IMR-90 (cell line): ENCODE measurements at regions not wholly inside any gene's neighbourhood (a gene's known extent, or its start where the extent isn't known, plus 50 kb on each side); places are given as distances from the start of the nearest gene placed in this dataset.

Source experiments
- ATAC-seq: fragments of 200-7000 bp; cut with Tn5 transposase; 2 replicates; pipeline ENCODE4 v1.9.1; 2020; ENCODE audit warnings: low read depth, mild to moderate bottlenecking, moderate library complexity
- BruUV-seq: library from RNA; stranded (reverse); fragments of 400-500 nt; replicated peaks from 2 replicates; lab custom pipeline; 2021; lab: Mats Ljungman, UMichigan
- CTCF ChIA-PET: fragments of 300-600 bp; formaldehyde crosslinking; extraction: SDS; loops from one replicate; lab custom pipeline; 2021; ENCODE audit warnings: antibody characterized with exemption; lab: Yijun Ruan, JAX
- POLR2A ChIA-PET: fragments of 300-600 bp; sonication (Branson Sonifier 250); formaldehyde crosslinking; loops from one replicate; lab custom pipeline; 2022; ENCODE audit warnings: antibody characterized with exemption; ENCODE audit not compliant: unreplicated experiment; lab: Charles Lee
- DNase-seq: peaks from one replicate; pipeline ENCODE4 v3.0.0; 2013
- H2AFZ ChIP-seq: replicated peaks from 2 replicates; pipeline ENCODE3; 2013; ENCODE audit warnings: low read length, mild to moderate bottlenecking; ENCODE audit not compliant: poor library complexity
- H2AK5ac ChIP-seq: 2 replicates; pipeline ENCODE4 v1.6.1; 2013; ENCODE audit warnings: low read depth, low read length, inconsistent platforms
- H2AK9ac ChIP-seq: replicated peaks from 2 replicates; pipeline ENCODE3; 2013; ENCODE audit warnings: mild to moderate bottlenecking, low read depth, low read length, moderate library complexity; ENCODE audit not compliant: poor library complexity
- H2BK120ac ChIP-seq: 2 replicates; pipeline ENCODE4 v1.6.1; 2013; ENCODE audit warnings: low read depth, low read length, inconsistent platforms
- H2BK15ac ChIP-seq: 3 replicates; pipeline ENCODE4 v1.6.1; 2013; ENCODE audit warnings: low read depth, low read length, inconsistent platforms
- H2BK20ac ChIP-seq: 2 replicates; pipeline ENCODE4 v1.6.1; 2013; ENCODE audit warnings: low read depth, mild to moderate bottlenecking, inconsistent platforms, low read length, moderate library complexity
- H2BK5ac ChIP-seq: 2 replicates; pipeline ENCODE4 v1.6.1; 2013; ENCODE audit warnings: mild to moderate bottlenecking, low read depth, low read length, inconsistent platforms; ENCODE audit not compliant: poor library complexity, severe bottlenecking
- H3K14ac ChIP-seq: replicated peaks from 2 replicates; pipeline ENCODE4 v1.6.1; 2013; ENCODE audit warnings: low read depth, low read length, inconsistent platforms
- H3K18ac ChIP-seq: 2 replicates; pipeline ENCODE4 v1.6.1; 2013; ENCODE audit warnings: low read depth, low read length, control low read depth
- H3K23ac ChIP-seq: 2 replicates; pipeline ENCODE4 v1.6.1; 2013; ENCODE audit warnings: low read depth, low read length, inconsistent platforms
- H3K27ac ChIP-seq: 2 replicates; pipeline ENCODE4 v1.5.1; 2013; ENCODE audit warnings: mild to moderate bottlenecking, control low read depth, low read length; ENCODE audit not compliant: insufficient read depth
- H3K27me3 ChIP-seq: 2 replicates; pipeline ENCODE4 v1.6.1; 2013; ENCODE audit warnings: low read length; ENCODE audit not compliant: control insufficient read depth, insufficient read depth
- H3K36me3 ChIP-seq: 2 replicates; pipeline ENCODE4 v1.6.1; 2013; ENCODE audit warnings: low read length, mixed read lengths; ENCODE audit not compliant: control insufficient read depth, insufficient read depth
- H3K4ac ChIP-seq: 2 replicates; pipeline ENCODE4 v1.6.1; 2013; ENCODE audit warnings: low read depth, low read length, inconsistent platforms
- H3K4me1 ChIP-seq: 2 replicates; pipeline ENCODE4 v1.6.1; 2013; ENCODE audit warnings: low read length, mixed read lengths; ENCODE audit not compliant: control insufficient read depth, insufficient read depth
- H3K4me2 ChIP-seq: 2 replicates; pipeline ENCODE4 v1.6.1; 2013; ENCODE audit warnings: low read depth, mild to moderate bottlenecking, control low read depth, low read length, moderate library complexity
- H3K4me3 ChIP-seq: 2 replicates; pipeline ENCODE4 v1.5.1; 2013; ENCODE audit warnings: low read depth, mild to moderate bottlenecking, control low read depth, low read length, moderate library complexity; ENCODE audit not compliant: insufficient read depth
- H3K56ac ChIP-seq: 2 replicates; pipeline ENCODE4 v1.6.1; 2013; ENCODE audit warnings: low read length, inconsistent platforms; ENCODE audit not compliant: insufficient read depth; ENCODE audit errors: extremely low read depth
- H3K79me1 ChIP-seq, 2 experiments: 2 replicates each; pipeline ENCODE4 v1.6.1; 2013; ENCODE audit warnings: low read length in 2 of 2, inconsistent platforms in 1 of 2, low read depth in 1 of 2
- H3K9ac ChIP-seq: 2 replicates; pipeline ENCODE4 v1.6.1; 2013; ENCODE audit warnings: low read depth, low read length, control low read depth
- H3K9me1 ChIP-seq: 2 replicates; pipeline ENCODE4 v1.6.1; 2013; ENCODE audit warnings: low read length, inconsistent platforms; ENCODE audit not compliant: insufficient read depth
- H3K9me3 ChIP-seq: 2 replicates; pipeline ENCODE4 v1.6.1; 2013; ENCODE audit warnings: low read length; ENCODE audit not compliant: control insufficient read depth, insufficient read depth
- H4K20me1 ChIP-seq: 2 replicates; pipeline ENCODE4 v1.6.1; 2013; ENCODE audit warnings: low read length, inconsistent platforms; ENCODE audit not compliant: insufficient read depth
- H4K5ac ChIP-seq: 2 replicates; pipeline ENCODE4 v1.6.1; 2013; ENCODE audit warnings: mild to moderate bottlenecking, low read depth, low read length, control low read depth
- H4K8ac ChIP-seq, 2 experiments: 2 replicates each; pipeline ENCODE4 v1.6.1; 2013; ENCODE audit warnings: low read depth in 2 of 2, low read length in 2 of 2, control low read depth in 1 of 2, inconsistent platforms in 1 of 2
- H4K91ac ChIP-seq: 2 replicates; pipeline ENCODE4 v1.6.1; 2013; ENCODE audit warnings: low read depth, low read length, inconsistent platforms; ENCODE audit not compliant: insufficient read depth
- BHLHE40 ChIP-seq: fragments of 150-350 bp; IDR thresholded peaks from 2 replicates; pipeline ENCODE4 v1.6.1; 2016; ENCODE audit warnings: mild to moderate bottlenecking, low read depth, low read length
- CEBPB ChIP-seq: IDR thresholded peaks from 2 replicates; pipeline ENCODE4 v1.6.1; 2012; ENCODE audit warnings: low read depth, low read length, improper control_type of control experiment
- CHD1 ChIP-seq: IDR thresholded peaks from 2 replicates; pipeline ENCODE4 v1.6.1; 2012; ENCODE audit warnings: low read depth, low read length, improper control_type of control experiment
- FOS ChIP-seq: fragments of 150-350 bp; IDR thresholded peaks from 2 replicates; pipeline ENCODE4 v1.6.1; 2016; ENCODE audit warnings: low read depth, low read length
- MAFK ChIP-seq: IDR thresholded peaks from 2 replicates; pipeline ENCODE4 v1.6.1; 2012; ENCODE audit warnings: low read depth, low read length, improper control_type of control experiment
- MAZ ChIP-seq: IDR thresholded peaks from 2 replicates; pipeline ENCODE4 v1.6.1; 2012; ENCODE audit warnings: low read depth, mild to moderate bottlenecking, low read length, improper control_type of control experiment, moderate library complexity, borderline replicate concordance
- MXI1 ChIP-seq: IDR thresholded peaks from 2 replicates; pipeline ENCODE4 v1.6.1; 2012; ENCODE audit warnings: low read depth, mild to moderate bottlenecking, low read length, moderate library complexity, borderline replicate concordance
- NFE2L2 ChIP-seq: fragments of 150-350 bp; IDR thresholded peaks from 2 replicates; pipeline ENCODE4 v1.6.1; 2016; ENCODE audit warnings: low read depth, mild to moderate bottlenecking, low read length
- POLR2A ChIP-seq: IDR thresholded peaks from 2 replicates; pipeline ENCODE4 v1.6.1; 2012; ENCODE audit warnings: mild to moderate bottlenecking, low read depth, low read length
- RAD21 ChIP-seq: IDR thresholded peaks from 2 replicates; pipeline ENCODE4 v1.6.1; 2012; ENCODE audit warnings: low read length, improper control_type of control experiment
- RCOR1 ChIP-seq: IDR thresholded peaks from 2 replicates; pipeline ENCODE4 v1.6.1; 2012; ENCODE audit warnings: mild to moderate bottlenecking, low read length, improper control_type of control experiment; ENCODE audit not compliant: insufficient replicate concordance
- RFX5 ChIP-seq: IDR thresholded peaks from 2 replicates; pipeline ENCODE4 v1.8.0; 2012; ENCODE audit warnings: low read depth, mild to moderate bottlenecking, low read length, moderate library complexity
- SMC3 ChIP-seq: fragments of 150-350 bp; IDR thresholded peaks from 2 replicates; pipeline ENCODE4 v1.6.1; 2016; ENCODE audit warnings: low read depth, mild to moderate bottlenecking, antibody characterized with exemption, low read length, moderate library complexity
- dilution Hi-C: fragments of 300-500 bp; cut with HindIII; formaldehyde crosslinking; loops from one replicate; pipeline ENCODE4 v1.14.3; 2018; ENCODE audit warnings: low sequenced_read_pairs; ENCODE audit not compliant: unreplicated experiment
- in situ Hi-C: fragments of 300-500 bp; cut with MboI; formaldehyde crosslinking; loops from 3 replicates; pipeline ENCODE4 v1.14.3; 2019; ENCODE audit warnings: low sequenced_read_pairs, inconsistent platforms, mixed read lengths
- intact Hi-C: fragments of 100-400 bp; cut with micrococcal nuclease; formaldehyde crosslinking; loops from 2 replicates; pipeline ENCODE4 v1.10.0; 2022
- TF ChIP-seq, protein P1 (sequence below): conservative IDR thresholded peaks from 2 replicates; pipeline ENCODE4 v1.5.1; 2012; ENCODE audit warnings: mild to moderate bottlenecking, low read depth, low read length, improper control_type of control experiment
- TF ChIP-seq, protein P2 (sequence below): fragments of 150-350 bp; IDR thresholded peaks from 2 replicates; pipeline ENCODE4 v1.6.1; 2016; ENCODE audit warnings: low read depth, mild to moderate bottlenecking, low read length, moderate library complexity, borderline replicate concordance
- TF ChIP-seq, protein P3 (sequence below): fragments of 150-350 bp; IDR thresholded peaks from 2 replicates; pipeline ENCODE4 v1.6.1; 2017; ENCODE audit warnings: mild to moderate bottlenecking, antibody characterized with exemption, low read length, low read depth

DNA sequence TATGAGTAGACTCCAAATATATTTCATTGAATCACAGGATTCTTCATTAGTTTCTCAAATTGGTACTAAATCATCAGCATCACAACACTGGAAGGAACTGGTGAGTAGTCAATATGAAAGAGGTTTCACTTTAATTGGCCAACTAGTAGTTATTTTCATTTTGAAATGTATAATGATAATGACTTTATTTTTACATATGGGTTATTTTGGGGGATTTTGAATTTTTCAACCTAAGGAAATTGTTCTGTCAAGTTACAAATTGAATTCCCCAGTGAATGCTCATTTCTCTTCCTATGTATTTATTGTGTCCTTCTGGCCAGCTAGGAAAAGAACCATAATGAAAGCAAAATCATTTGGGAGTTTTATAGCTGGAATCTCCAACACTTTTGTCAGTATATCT, 174.2 kb upstream of the ATP2B1 start:
- H2BK5ac ChIP-seq, result no peak overlapping the region
- no peak overlapping the region for H4K5ac ChIP-seq
- no peak overlapping the region for H3K27ac ChIP-seq
- H3K4me1 ChIP-seq, result peaks cover 4% of the 10 kb centered on the region
- no peak overlapping the region for H3K4ac ChIP-seq
- no peaks in the 10 kb centered on the region for H3K79me1 ChIP-seq
- no peak for DNase-seq
- no peak overlapping the region for H3K23ac ChIP-seq
- no peak overlapping the region for H4K91ac ChIP-seq
- ChIA-PET POLR2A (no interaction called here), CTCF (no interaction called here)
- intact Hi-C loops (no loop called here), dilution Hi-C loops (no loop called here), in situ Hi-C loops (no loop called here)
- H4K8ac ChIP-seq, result no peak overlapping the region
- no peaks in the 10 kb centered on the region for H3K36me3 ChIP-seq
- H3K27me3 ChIP-seq, result no peaks in the 10 kb centered on the region
- no peak overlapping the region for H3K4me3 ChIP-seq
- H2AFZ ChIP-seq, result no peak overlapping the region
- H2BK120ac ChIP-seq, result no peak overlapping the region
- no peak overlapping the region for H3K18ac ChIP-seq
- BruUV-seq, result no TSS peak
- no peak overlapping the region for H3K9ac ChIP-seq
- H2AK5ac ChIP-seq, result no peak overlapping the region
- H3K9me1 ChIP-seq, result 0 out of 2 replicates have a peak, but pooled peaks cover 3% of the 10 kb centered on the region
- H2BK15ac ChIP-seq, result no peak overlapping the region
- no peak overlapping the region for H2BK20ac ChIP-seq
- no peak overlapping the region for H3K56ac ChIP-seq
- no peaks in the 10 kb centered on the region for H3K9me3 ChIP-seq
- no peak for ATAC-seq
- no peak overlapping the region for H3K14ac ChIP-seq
- H2AK9ac ChIP-seq, result no peak overlapping the region
- H3K4me2 ChIP-seq, result no peak overlapping the region
- no peaks in the 10 kb centered on the region for H4K20me1 ChIP-seq
- TF ChIP-seq, protein P1, sequence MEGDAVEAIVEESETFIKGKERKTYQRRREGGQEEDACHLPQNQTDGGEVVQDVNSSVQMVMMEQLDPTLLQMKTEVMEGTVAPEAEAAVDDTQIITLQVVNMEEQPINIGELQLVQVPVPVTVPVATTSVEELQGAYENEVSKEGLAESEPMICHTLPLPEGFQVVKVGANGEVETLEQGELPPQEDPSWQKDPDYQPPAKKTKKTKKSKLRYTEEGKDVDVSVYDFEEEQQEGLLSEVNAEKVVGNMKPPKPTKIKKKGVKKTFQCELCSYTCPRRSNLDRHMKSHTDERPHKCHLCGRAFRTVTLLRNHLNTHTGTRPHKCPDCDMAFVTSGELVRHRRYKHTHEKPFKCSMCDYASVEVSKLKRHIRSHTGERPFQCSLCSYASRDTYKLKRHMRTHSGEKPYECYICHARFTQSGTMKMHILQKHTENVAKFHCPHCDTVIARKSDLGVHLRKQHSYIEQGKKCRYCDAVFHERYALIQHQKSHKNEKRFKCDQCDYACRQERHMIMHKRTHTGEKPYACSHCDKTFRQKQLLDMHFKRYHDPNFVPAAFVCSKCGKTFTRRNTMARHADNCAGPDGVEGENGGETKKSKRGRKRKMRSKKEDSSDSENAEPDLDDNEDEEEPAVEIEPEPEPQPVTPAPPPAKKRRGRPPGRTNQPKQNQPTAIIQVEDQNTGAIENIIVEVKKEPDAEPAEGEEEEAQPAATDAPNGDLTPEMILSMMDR, result no peak
- no peak for TF ChIP-seq NFE2L2
- TF ChIP-seq RCOR1, result no peak
- TF ChIP-seq RFX5, result no peak
- TF ChIP-seq MAZ, result no peak
- no peak for TF ChIP-seq FOS
- TF ChIP-seq, protein P2, sequence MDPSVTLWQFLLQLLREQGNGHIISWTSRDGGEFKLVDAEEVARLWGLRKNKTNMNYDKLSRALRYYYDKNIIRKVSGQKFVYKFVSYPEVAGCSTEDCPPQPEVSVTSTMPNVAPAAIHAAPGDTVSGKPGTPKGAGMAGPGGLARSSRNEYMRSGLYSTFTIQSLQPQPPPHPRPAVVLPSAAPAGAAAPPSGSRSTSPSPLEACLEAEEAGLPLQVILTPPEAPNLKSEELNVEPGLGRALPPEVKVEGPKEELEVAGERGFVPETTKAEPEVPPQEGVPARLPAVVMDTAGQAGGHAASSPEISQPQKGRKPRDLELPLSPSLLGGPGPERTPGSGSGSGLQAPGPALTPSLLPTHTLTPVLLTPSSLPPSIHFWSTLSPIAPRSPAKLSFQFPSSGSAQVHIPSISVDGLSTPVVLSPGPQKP, result no peak
- no peak for TF ChIP-seq POLR2A
- no peak for TF ChIP-seq SMC3
- no peak for TF ChIP-seq MXI1
- no peak for TF ChIP-seq CHD1
- TF ChIP-seq RAD21, result no peak
- no peak for TF ChIP-seq CEBPB
- no peak for TF ChIP-seq MAFK
- TF ChIP-seq, protein P3, sequence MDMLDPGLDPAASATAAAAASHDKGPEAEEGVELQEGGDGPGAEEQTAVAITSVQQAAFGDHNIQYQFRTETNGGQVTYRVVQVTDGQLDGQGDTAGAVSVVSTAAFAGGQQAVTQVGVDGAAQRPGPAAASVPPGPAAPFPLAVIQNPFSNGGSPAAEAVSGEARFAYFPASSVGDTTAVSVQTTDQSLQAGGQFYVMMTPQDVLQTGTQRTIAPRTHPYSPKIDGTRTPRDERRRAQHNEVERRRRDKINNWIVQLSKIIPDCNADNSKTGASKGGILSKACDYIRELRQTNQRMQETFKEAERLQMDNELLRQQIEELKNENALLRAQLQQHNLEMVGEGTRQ, result no peak
- no peak for TF ChIP-seq BHLHE40
